ENCODE measurements at regions not wholly inside any gene's neighbourhood (a gene's known extent, or its start where the extent isn't known, plus 50 kb on each side); places are given as distances from the start of the nearest gene placed in this dataset.

GRCh38 chr19:30634131-30634830, 262.1 kb downstream of the ZNF536 start:
- no peak for DNase-seq (ENCODE audit: low spot score)

GRCh38 chr19:30631033-30631370, 258.8 kb downstream of the ZNF536 start:
- DNase-seq (ENCODE audit: low spot score): no peak

- no peak for DNase-seq (ENCODE audit: low spot score)
These were observed 258.3 kb downstream of the ZNF536 start for GRCh38 chr19:30630289-30631032.

- DNase-seq (ENCODE audit: low spot score): no peak
These were observed 256.9 kb downstream of the ZNF536 start for GRCh38 chr19:30629086-30629485.

- no peak for DNase-seq (ENCODE audit: low spot score)
These were observed 254.4 kb downstream of the ZNF536 start for GRCh38 chr19:30626626-30626966.

- DNase-seq (ENCODE audit: low spot score): no peak
These were observed 253.9 kb downstream of the ZNF536 start for GRCh38 chr19:30625947-30626625.

- no peak for DNase-seq (ENCODE audit: low spot score)
These were observed 250.1 kb downstream of the ZNF536 start for GRCh38 chr19:30622276-30622675.

- DNase-seq (ENCODE audit: low spot score): no peak
These were observed 249.2 kb downstream of the ZNF536 start for GRCh38 chr19:30621326-30621920.

GRCh38 chr19:30620354-30620753, 248.2 kb downstream of the ZNF536 start:
- DNase-seq (ENCODE audit: low spot score): no peak

- DNase-seq (ENCODE audit: low spot score): no peak
These were observed 237.6 kb downstream of the ZNF536 start for GRCh38 chr19:30609656-30610270.

- DNase-seq (ENCODE audit: low spot score): no peak
These were observed 236.3 kb downstream of the ZNF536 start for GRCh38 chr19:30608471-30608870.
